Neuron (in vitro differentiated cells): ENCODE measurements at regions not wholly inside any gene's neighbourhood (a gene's known extent, or its start where the extent isn't known, plus 50 kb on each side); places are given as distances from the start of the nearest gene placed in this dataset.
"Not testable (repeated sequence)": the region's sequence is repeated elsewhere in the genome, so short reads cannot be mapped to it uniquely, and the experiment has no call there.

Experiments used
- H2AFZ ChIP-seq: one replicate; pipeline ENCODE4 v1.6.1; 2013; ENCODE audit warnings: low read depth, mild to moderate bottlenecking, inconsistent platforms, low read length, moderate library complexity
- H3K27me3 ChIP-seq: one replicate; pipeline ENCODE4 v1.6.1; 2013; ENCODE audit warnings: low read length; ENCODE audit not compliant: insufficient read depth
- H3K36me3 ChIP-seq: one replicate; pipeline ENCODE4 v1.6.1; 2013; ENCODE audit warnings: low read length; ENCODE audit not compliant: insufficient read depth
- H3K4me1 ChIP-seq: one replicate; pipeline ENCODE4 v1.6.1; 2013; ENCODE audit warnings: low read length; ENCODE audit not compliant: insufficient read depth
- H3K4me3 ChIP-seq: 2 replicates; pipeline ENCODE4 v1.5.1; 2013; ENCODE audit warnings: mild to moderate bottlenecking, low read length, moderate library complexity
- H3K9me3 ChIP-seq: one replicate; pipeline ENCODE4 v1.6.1; 2013; ENCODE audit warnings: low read length

GRCh38 chr18:27301615-27302378 lies 116.7 kb upstream of the CHST9 start:
- Histone ChIP-seq H2AFZ (no peak overlapping the region), H3K4me1 (peaks cover 2% of the 10 kb centered on the region), H3K27me3 (no peaks in the 10 kb centered on the region), H3K9me3 (no peaks in the 10 kb centered on the region), H3K36me3 (no peaks in the 10 kb centered on the region), H3K4me3 (no peak overlapping the region)

GRCh38 chr18:27298214-27298804 lies 113.2 kb upstream of the CHST9 start:
- no peaks in the 10 kb centered on the region for H3K9me3 ChIP-seq
- no peaks in the 10 kb centered on the region for H3K27me3 ChIP-seq
- H2AFZ ChIP-seq, result no peak overlapping the region
- H3K36me3 ChIP-seq, result no peaks in the 10 kb centered on the region
- H3K4me1 ChIP-seq, result peaks cover 2% of the 10 kb centered on the region
- H3K4me3 ChIP-seq, result no peak overlapping the region

GRCh38 chr18:27285973-27286562 lies 101.0 kb upstream of the CHST9 start:
- not testable (repeated sequence) for H3K4me3 ChIP-seq, H3K36me3 ChIP-seq, H2AFZ ChIP-seq, H3K9me3 ChIP-seq, H3K4me1 ChIP-seq, H3K27me3 ChIP-seq

GRCh38 chr18:27278131-27278530 lies 93.0 kb upstream of the CHST9 start:
- H3K4me3 ChIP-seq, result no peak overlapping the region
- H3K36me3 ChIP-seq, result no peaks in the 10 kb centered on the region
- no peaks in the 10 kb centered on the region for H3K4me1 ChIP-seq
- no peaks in the 10 kb centered on the region for H3K9me3 ChIP-seq
- H3K27me3 ChIP-seq, result no peaks in the 10 kb centered on the region
- H2AFZ ChIP-seq, result no peak overlapping the region

GRCh38 chr18:27277554-27277953 lies 92.4 kb upstream of the CHST9 start:
- H3K4me1 ChIP-seq, result no peaks in the 10 kb centered on the region
- no peaks in the 10 kb centered on the region for H3K36me3 ChIP-seq
- H3K4me3 ChIP-seq, result no peak overlapping the region
- no peaks in the 10 kb centered on the region for H3K27me3 ChIP-seq
- H3K9me3 ChIP-seq, result no peaks in the 10 kb centered on the region
- no peak overlapping the region for H2AFZ ChIP-seq

- Histone ChIP-seq H3K36me3 (no peaks in the 10 kb centered on the region), H3K27me3 (no peaks in the 10 kb centered on the region), H3K9me3 (no peaks in the 10 kb centered on the region), H3K4me1 (no peaks in the 10 kb centered on the region), H3K4me3 (no peak overlapping the region), H2AFZ (no peak overlapping the region)
These were observed 91.8 kb upstream of the CHST9 start for GRCh38 chr18:27276886-27277285.

DNA sequence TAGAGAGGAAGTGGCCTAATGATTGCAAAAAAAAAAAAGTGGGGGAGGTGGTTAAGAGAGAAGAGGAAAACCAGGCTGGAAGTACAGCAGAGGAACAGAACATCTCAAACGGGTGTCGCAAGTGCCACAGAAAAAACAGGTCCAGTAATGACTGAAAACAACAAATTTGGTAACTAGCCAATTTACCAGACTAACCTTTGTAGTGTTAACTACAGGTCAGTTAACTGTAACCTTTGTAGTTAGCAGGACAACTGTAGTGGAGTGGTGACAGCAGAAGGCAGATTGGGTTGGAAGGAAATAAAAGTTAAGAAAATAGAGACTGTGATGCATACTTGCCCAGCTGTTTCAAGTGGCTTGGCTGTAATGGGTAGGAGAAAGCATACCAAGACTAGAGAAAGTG lies 91.4 kb upstream of the CHST9 start:
- Histone ChIP-seq H3K4me1 (no peaks in the 10 kb centered on the region), H2AFZ (no peak overlapping the region), H3K9me3 (no peaks in the 10 kb centered on the region), H3K36me3 (no peaks in the 10 kb centered on the region), H3K27me3 (no peaks in the 10 kb centered on the region), H3K4me3 (no peak overlapping the region)

DNA sequence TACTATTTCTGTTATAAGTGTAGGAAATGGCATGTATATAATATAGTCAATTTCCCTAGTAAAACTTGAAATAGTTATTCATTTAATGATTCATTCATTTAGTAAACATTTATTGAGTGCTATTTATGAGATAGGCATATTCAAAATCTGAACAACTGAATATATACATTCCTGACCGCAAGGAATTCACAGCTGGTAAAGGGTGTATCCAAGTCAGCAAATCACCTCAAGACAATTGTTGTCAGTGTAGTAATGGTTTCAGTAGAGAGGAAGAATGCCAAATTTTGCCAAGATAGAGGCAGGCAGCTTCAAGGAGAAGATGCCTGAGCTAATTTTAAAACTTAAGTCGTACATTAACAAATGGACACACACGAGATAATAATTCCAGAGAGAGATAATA lies 89.8 kb upstream of the CHST9 start:
- no peaks in the 10 kb centered on the region for H3K4me1 ChIP-seq
- H3K9me3 ChIP-seq, result no peaks in the 10 kb centered on the region
- no peaks in the 10 kb centered on the region for H3K27me3 ChIP-seq
- no peak overlapping the region for H2AFZ ChIP-seq
- H3K4me3 ChIP-seq, result no peak overlapping the region
- no peaks in the 10 kb centered on the region for H3K36me3 ChIP-seq

DNA sequence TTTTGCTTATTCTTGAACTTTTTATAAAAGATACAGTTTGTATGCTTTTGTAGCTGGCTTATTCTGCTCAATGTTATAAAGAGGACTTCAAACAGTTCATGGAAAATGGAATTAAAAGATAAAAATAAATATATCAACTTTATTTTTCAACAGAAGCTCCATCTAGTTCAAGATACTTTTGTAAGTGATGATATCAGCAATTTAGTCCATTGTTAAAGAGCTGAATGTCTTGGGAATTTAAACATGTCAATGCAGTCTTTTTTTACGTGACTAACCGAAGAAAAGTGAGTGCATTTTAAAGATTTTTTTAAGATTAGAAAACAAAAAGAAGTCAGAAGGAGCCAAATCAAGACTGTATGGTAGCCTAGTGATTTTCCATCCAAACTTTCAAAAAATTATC lies 85.4 kb upstream of the CHST9 start:
- no peaks in the 10 kb centered on the region for H3K9me3 ChIP-seq
- H2AFZ ChIP-seq, result no peak overlapping the region
- H3K4me3 ChIP-seq, result no peak overlapping the region
- no peaks in the 10 kb centered on the region for H3K36me3 ChIP-seq
- no peaks in the 10 kb centered on the region for H3K4me1 ChIP-seq
- H3K27me3 ChIP-seq, result no peaks in the 10 kb centered on the region

DNA sequence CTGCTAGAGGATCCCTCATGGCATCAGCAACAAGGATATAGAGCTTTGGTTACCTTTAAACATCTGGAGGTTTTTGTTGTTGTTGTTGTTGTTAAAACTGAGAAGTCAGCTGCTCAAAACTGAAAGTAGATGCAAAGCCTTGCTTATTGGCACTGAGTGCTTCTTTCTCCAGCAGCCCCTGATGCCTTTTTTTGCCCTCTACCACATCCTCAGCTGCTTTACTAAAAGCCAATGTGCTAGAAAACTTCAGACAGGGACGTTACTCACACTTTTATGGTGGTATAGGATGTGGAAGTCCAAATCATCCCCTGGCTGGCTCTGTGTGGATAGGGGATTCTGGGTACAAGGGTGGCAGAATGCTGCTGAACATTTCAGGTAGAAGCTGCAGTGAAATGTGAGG lies 78.3 kb upstream of the CHST9 start:
- no peaks in the 10 kb centered on the region for H3K9me3 ChIP-seq
- H3K36me3 ChIP-seq, result no peaks in the 10 kb centered on the region
- H2AFZ ChIP-seq, result no peak overlapping the region

DNA sequence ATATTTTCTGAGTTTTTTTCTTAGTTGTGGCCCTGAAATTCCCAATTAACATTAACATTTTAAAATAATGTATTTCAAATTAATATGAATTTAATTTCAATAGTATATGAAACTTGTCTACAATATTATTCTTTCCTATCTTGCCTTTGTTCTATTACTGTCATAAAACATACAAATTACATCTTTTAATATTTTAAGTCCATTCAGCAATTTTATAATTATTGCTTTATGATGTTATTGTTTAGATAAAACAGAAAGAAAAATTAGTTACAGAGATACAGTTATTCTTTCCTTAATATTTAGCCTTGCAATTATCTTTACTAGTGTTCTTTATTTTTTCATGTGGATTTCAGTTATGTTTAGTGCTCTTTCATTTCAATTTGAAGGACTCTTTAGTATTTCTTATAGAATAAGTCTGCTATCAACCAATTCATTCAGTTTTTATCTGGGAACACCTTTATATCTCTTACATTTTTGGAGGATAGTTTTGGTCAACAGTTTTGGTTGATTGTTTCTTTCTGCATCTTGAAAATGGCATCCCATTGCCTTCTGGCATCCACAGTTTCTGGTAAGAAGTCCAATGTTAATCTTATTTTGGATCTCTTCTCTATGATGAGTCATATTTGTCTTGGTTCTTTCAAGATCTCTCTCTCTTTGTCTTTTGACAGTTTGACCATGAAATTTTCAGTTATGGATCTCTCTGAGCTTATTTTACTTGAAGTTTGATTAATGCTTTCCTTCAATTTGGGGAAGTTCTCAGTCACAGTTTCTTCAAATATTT lies 76.9 kb upstream of the CHST9 start:
- peaks cover 3% of the 10 kb centered on the region for H3K4me1 ChIP-seq
- H3K27me3 ChIP-seq, result no peaks in the 10 kb centered on the region
- no peaks in the 10 kb centered on the region for H3K9me3 ChIP-seq
- no peak overlapping the region for H2AFZ ChIP-seq
- H3K36me3 ChIP-seq, result no peaks in the 10 kb centered on the region
- no peak overlapping the region for H3K4me3 ChIP-seq

More for the DNA sequence above, 78.3 kb upstream of the CHST9 start:
- Histone ChIP-seq H3K27me3 (no peaks in the 10 kb centered on the region), H3K4me1 (peaks cover 3% of the 10 kb centered on the region), H3K4me3 (no peak overlapping the region)

GRCh38 chr18:27253571-27253970 lies 68.5 kb upstream of the CHST9 start:
- Histone ChIP-seq H2AFZ (no peak overlapping the region), H3K36me3 (no peaks in the 10 kb centered on the region), H3K9me3 (no peaks in the 10 kb centered on the region), H3K4me1 (no peaks in the 10 kb centered on the region), H3K27me3 (no peaks in the 10 kb centered on the region), H3K4me3 (no peak overlapping the region)

GRCh38 chr18:27250471-27250870 lies 65.4 kb upstream of the CHST9 start:
- Histone ChIP-seq H3K36me3 (no peaks in the 10 kb centered on the region), H3K9me3 (no peaks in the 10 kb centered on the region), H2AFZ (no peak overlapping the region), H3K4me1 (no peaks in the 10 kb centered on the region), H3K27me3 (no peaks in the 10 kb centered on the region), H3K4me3 (no peak overlapping the region)
